CD14-positive monocyte (primary cell): ENCODE measurements at regions not wholly inside any gene's neighbourhood (a gene's known extent, or its start where the extent isn't known, plus 50 kb on each side); places are given as distances from the start of the nearest gene placed in this dataset.

Experiments used
- DNase-seq, 3 donors: peaks; one replicate each; pipeline ENCODE4 v3.0.0-alpha.2; 2011 to 2022
- H2AFZ ChIP-seq: 2 replicates; pipeline ENCODE4 v1.6.0; 2012; ENCODE audit warnings: mild to moderate bottlenecking, low read depth, low read length, inconsistent platforms; ENCODE audit not compliant: insufficient read depth, poor library complexity, severe bottlenecking
- H3K27ac ChIP-seq, 2 donors: 1 replicate in 1 of 2; 2 replicates in 1 of 2; pipeline ENCODE4 v1.5.1; 2012 to 2013; ENCODE audit warnings: low read length in 2 of 2, control low read depth in 1 of 2, inconsistent platforms in 1 of 2, low read depth in 1 of 2, mild to moderate bottlenecking in 1 of 2
- H3K27me3 ChIP-seq, 2 donors: one replicate each; pipeline versions ENCODE4 v1.6.0 to v1.6.1; 2011 to 2013; ENCODE audit warnings: low read length in 2 of 2; ENCODE audit not compliant: control insufficient read depth in 2 of 2, insufficient read depth in 2 of 2
- H3K36me3 ChIP-seq, 2 donors: replicated peaks in 1 of 2; 1 replicate in 1 of 2; 2 replicates in 1 of 2; pipeline versions ENCODE4 v1.5.1 to v1.6.1; 2012 to 2013; ENCODE audit warnings: low read length in 2 of 2, control low read depth in 1 of 2, inconsistent platforms in 1 of 2, mild to moderate bottlenecking in 1 of 2; ENCODE audit not compliant: insufficient read depth in 2 of 2, control insufficient read depth in 1 of 2
- H3K4me1 ChIP-seq, 2 donors: 1 replicate in 1 of 2; 2 replicates in 1 of 2; pipeline versions ENCODE4 v1.5.1 to v1.6.1; 2012 to 2013; ENCODE audit warnings: low read length in 2 of 2, control low read depth in 1 of 2, inconsistent platforms in 1 of 2, mild to moderate bottlenecking in 1 of 2, moderate library complexity in 1 of 2; ENCODE audit not compliant: insufficient read depth in 2 of 2, control insufficient read depth in 1 of 2
- H3K4me2 ChIP-seq: replicated peaks from 2 replicates; pipeline ENCODE3; 2012; ENCODE audit warnings: low read length, moderate library complexity, mild to moderate bottlenecking; ENCODE audit not compliant: poor library complexity, severe bottlenecking; ENCODE audit errors: extremely low read depth
- H3K4me3 ChIP-seq, 3 experiments: fragments of 200-600 bp in 1 of 3; sonication (generic) in 1 of 3; replicated peaks in 1 of 3; 1 replicate in 2 of 3; 2 replicates in 1 of 3; pipeline ENCODE4 v1.5.1; 2011 to 2013; ENCODE audit warnings: low read length in 3 of 3, mild to moderate bottlenecking in 3 of 3, control low read depth in 2 of 3, low read depth in 2 of 3, inconsistent platforms in 1 of 3, moderate library complexity in 1 of 3
- H3K79me2 ChIP-seq: 2 replicates; pipeline ENCODE4 v1.6.0; 2012; ENCODE audit warnings: mild to moderate bottlenecking, control low read depth, inconsistent platforms, low read length, moderate library complexity; ENCODE audit not compliant: insufficient read depth
- H3K9ac ChIP-seq: 2 replicates; pipeline ENCODE4 v1.6.0; 2017; ENCODE audit warnings: low read length, mild to moderate bottlenecking; ENCODE audit not compliant: insufficient read depth, poor library complexity, severe bottlenecking
- H3K9me3 ChIP-seq, 2 donors: replicated peaks in 1 of 2; 1 replicate in 1 of 2; 2 replicates in 1 of 2; pipeline versions ENCODE4 v1.5.1 to v1.6.1; 2012 to 2013; ENCODE audit warnings: low read length in 2 of 2, control low read depth in 1 of 2; ENCODE audit not compliant: control insufficient read depth in 1 of 2, insufficient read depth in 1 of 2
- H4K20me1 ChIP-seq: 2 replicates; pipeline ENCODE4 v1.6.0; 2012; ENCODE audit warnings: mild to moderate bottlenecking, low read length, control low read depth, moderate library complexity; ENCODE audit not compliant: insufficient read depth
- H3K27ac Mint-ChIP-seq, 7 donors: one replicate each; pipeline ENCODE4 v1.8.0; 2020; ENCODE audit warnings: mild to moderate bottlenecking in 7 of 7, mixed read lengths in 7 of 7, moderate library complexity in 6 of 7, inconsistent platforms in 2 of 7
- H3K27me3 Mint-ChIP-seq, 3 donors: one replicate each; pipeline ENCODE4 v1.8.0; 2021 to 2022; ENCODE audit warnings: low read depth in 3 of 3, mild to moderate bottlenecking in 3 of 3, mixed read lengths in 3 of 3, moderate library complexity in 3 of 3, inconsistent platforms in 1 of 3
- H3K36me3 Mint-ChIP-seq, 2 donors: one replicate each; pipeline ENCODE4 v1.8.0; 2020; ENCODE audit warnings: mixed read lengths in 2 of 2, inconsistent platforms in 1 of 2, mild to moderate bottlenecking in 1 of 2
- H3K4me1 Mint-ChIP-seq: one replicate; pipeline ENCODE4 v1.8.0; 2020; ENCODE audit warnings: mild to moderate bottlenecking, mixed read lengths
- H3K4me3 Mint-ChIP-seq, 2 donors: one replicate each; pipeline ENCODE4 v1.8.0; 2020; ENCODE audit warnings: mild to moderate bottlenecking in 2 of 2, mixed read lengths in 2 of 2, moderate library complexity in 1 of 2
- H3K9me3 Mint-ChIP-seq, 7 donors: one replicate each; pipeline ENCODE4 v1.8.0; 2020 to 2022; ENCODE audit warnings: mixed read lengths in 7 of 7, mild to moderate bottlenecking in 6 of 7, moderate library complexity in 6 of 7, inconsistent platforms in 2 of 7
- CTCF ChIP-seq: fragments of 200-600 bp; IDR thresholded peaks from one replicate; pipeline ENCODE4 v1.8.0; 2022; ENCODE audit warnings: antibody characterized with exemption, mild to moderate bottlenecking
- WGBS: methylation state at CpG from one replicate; pipeline ENCODE4 v1.1.5; 2013; ENCODE audit warnings: missing lambda C conversion rate; ENCODE audit not compliant: insufficient coverage; 5-methylcytosine and 5-hydroxymethylcytosine counted together
- intact Hi-C, 2 donors: fragments of 100-400 bp; cut with micrococcal nuclease; formaldehyde crosslinking; loops; one replicate each; pipeline versions ENCODE4 v1.15.0 to v1.15.1; 2023

DNA sequence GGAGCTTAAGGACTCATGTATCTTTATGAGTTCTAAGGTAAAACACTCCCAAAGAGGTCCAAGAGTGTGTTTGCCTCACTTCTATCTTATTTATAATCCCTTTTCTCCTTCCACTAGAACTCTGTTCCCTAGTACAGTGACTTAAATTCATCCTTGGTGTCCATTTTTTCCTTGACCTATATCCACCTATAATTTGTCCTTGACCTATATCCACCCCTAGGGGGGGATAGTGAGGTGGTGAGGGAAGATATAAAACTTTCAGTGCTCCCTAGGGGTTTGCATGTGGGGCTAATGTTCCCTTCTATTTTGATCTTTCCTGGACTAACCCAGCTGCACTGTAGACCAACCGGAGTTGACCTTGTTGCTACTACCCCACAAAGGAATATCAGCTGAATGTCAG is 83.5 kb upstream of the GNAQ start:
- no peak overlapping the region for H3K4me3 Mint-ChIP-seq
- no peak overlapping the region for H3K9ac ChIP-seq
- no peak for DNase-seq
- H2AFZ ChIP-seq: no peak overlapping the region
- no peaks in the 10 kb centered on the region for H3K36me3 Mint-ChIP-seq
- H4K20me1 ChIP-seq: no peaks in the 10 kb centered on the region
- H3K79me2 ChIP-seq: no peaks in the 10 kb centered on the region
- peaks cover 0 to 2% (median 0%) of the 10 kb centered on the region in 7 donors for H3K9me3 Mint-ChIP-seq
- H3K9me3 ChIP-seq: no peaks in the 10 kb centered on the region
- peak; percentile 37 for TF ChIP-seq CTCF
- no peaks in the 10 kb centered on the region for H3K36me3 ChIP-seq
- intact Hi-C loops: loop anchor here in 1 of 2 donors (5.0 kb wide), 1 partner anchor 78 kb away; no protein-coding TSS in a partner anchor
- no peak overlapping the region for H3K27ac ChIP-seq
- H3K4me3 ChIP-seq: no peak overlapping the region
- H3K4me2 ChIP-seq: no peak overlapping the region
- no peaks in the 10 kb centered on the region for H3K27me3 Mint-ChIP-seq
- H3K4me1 Mint-ChIP-seq: peaks cover 34% of the 10 kb centered on the region
- H3K27ac Mint-ChIP-seq: no peak overlapping the region
- WGBS: no CpG with 5 or more reads among the region's 1 CpG
- no peaks in the 10 kb centered on the region for H3K27me3 ChIP-seq
- peaks cover 13 to 32% of the 10 kb centered on the region in 2 donors for H3K4me1 ChIP-seq

- no peak for DNase-seq
- H3K4me2 ChIP-seq: no peak overlapping the region
- no peak overlapping the region for H3K9ac ChIP-seq
- WGBS: 84% methylated on average over 2 of the region's 4 CpGs
- peaks cover 30% of the 10 kb centered on the region for H3K4me1 Mint-ChIP-seq
- peaks cover 8 to 27% of the 10 kb centered on the region in 2 donors for H3K4me1 ChIP-seq
- H3K9me3 ChIP-seq: no peaks in the 10 kb centered on the region
- no peaks in the 10 kb centered on the region for H3K36me3 Mint-ChIP-seq
- H2AFZ ChIP-seq: no peak overlapping the region
- H3K27me3 ChIP-seq: no peaks in the 10 kb centered on the region
- intact Hi-C loops: no loop called here
- no peak overlapping the region for H3K4me3 ChIP-seq
- no peaks in the 10 kb centered on the region for H3K36me3 ChIP-seq
- no peak overlapping the region for H3K4me3 Mint-ChIP-seq
- no peak overlapping the region for H3K27ac Mint-ChIP-seq
- no peak for TF ChIP-seq CTCF
- H4K20me1 ChIP-seq: no peaks in the 10 kb centered on the region
- H3K27ac ChIP-seq: no peak overlapping the region
- H3K9me3 Mint-ChIP-seq: peaks cover 0 to 2% (median 0%) of the 10 kb centered on the region in 7 donors
- no peaks in the 10 kb centered on the region for H3K79me2 ChIP-seq
- no peaks in the 10 kb centered on the region for H3K27me3 Mint-ChIP-seq
These were observed 83.0 kb upstream of the GNAQ start for GRCh38 chr9:78114581-78114980.
